Limb (tissue), 2 donors: ENCODE measurements at regions not wholly inside any gene's neighbourhood (a gene's known extent, or its start where the extent isn't known, plus 50 kb on each side); places are given as distances from the start of the nearest gene placed in this dataset.
"Not testable (repeated sequence)": the region's sequence is repeated elsewhere in the genome, so short reads cannot be mapped to it uniquely, and the experiment has no call there.

Experiments
- DNase-seq, 2 donors: peaks; one replicate each; pipeline ENCODE4 v3.0.0-alpha.2; 2016; ENCODE audit errors: extremely low spot score in 2 of 2

GRCh38 chr3:96483191-96483590 is 331.2 kb upstream of the EPHA6 start:
- DNase-seq: not testable (repeated sequence)

- DNase-seq: no peak
These were observed 330.6 kb upstream of the EPHA6 start for GRCh38 chr3:96483781-96484180.

- no peak for DNase-seq
These were observed 325.7 kb upstream of the EPHA6 start for GRCh38 chr3:96488708-96489107.

- no peak for DNase-seq
These were observed 323.4 kb upstream of the EPHA6 start for GRCh38 chr3:96491023-96491422.

GRCh38 chr3:96491868-96492267 is 322.5 kb upstream of the EPHA6 start:
- DNase-seq: no peak

- DNase-seq: no peak
These were observed 304.1 kb upstream of the EPHA6 start for GRCh38 chr3:96510334-96510733.

- no peak for DNase-seq
These were observed 277.2 kb upstream of the EPHA6 start for GRCh38 chr3:96537165-96537564.

- no peak for DNase-seq
These were observed 276.2 kb upstream of the EPHA6 start for GRCh38 chr3:96538186-96538585.

- DNase-seq: no peak
These were observed 266.3 kb upstream of the EPHA6 start for GRCh38 chr3:96548073-96548472.

- DNase-seq: no peak
These were observed 237.5 kb upstream of the EPHA6 start for GRCh38 chr3:96576935-96577334.

- no peak for DNase-seq
These were observed 230.3 kb upstream of the EPHA6 start for GRCh38 chr3:96584066-96584465.

- DNase-seq: not testable (repeated sequence)
These were observed 207.5 kb upstream of the EPHA6 start for GRCh38 chr3:96606865-96607264.

- DNase-seq: no peak
These were observed 194.9 kb upstream of the EPHA6 start for GRCh38 chr3:96619475-96619874.

- DNase-seq: no peak
These were observed 191.5 kb upstream of the EPHA6 start for GRCh38 chr3:96622878-96623277.

- DNase-seq: no peak
These were observed 183.3 kb upstream of the EPHA6 start for GRCh38 chr3:96631050-96631449.

- no peak for DNase-seq
These were observed 167.8 kb upstream of the EPHA6 start for GRCh38 chr3:96646596-96646995.

GRCh38 chr3:96657710-96658109 is 156.7 kb upstream of the EPHA6 start:
- DNase-seq: no peak

GRCh38 chr3:96671861-96672595 is 142.4 kb upstream of the EPHA6 start:
- DNase-seq: not testable (repeated sequence)

GRCh38 chr3:96677156-96677555 is 137.2 kb upstream of the EPHA6 start:
- no peak for DNase-seq

GRCh38 chr3:96678325-96678724 is 136.1 kb upstream of the EPHA6 start:
- DNase-seq: no peak

GRCh38 chr3:96700322-96701315 is 113.8 kb upstream of the EPHA6 start:
- no peak for DNase-seq

- no peak for DNase-seq
These were observed 108.5 kb upstream of the EPHA6 start for GRCh38 chr3:96705895-96706294.
